Sigmoid colon (tissue), 6 donors: ENCODE measurements at regions not wholly inside any gene's neighbourhood (a gene's known extent, or its start where the extent isn't known, plus 50 kb on each side); places are given as distances from the start of the nearest gene placed in this dataset.
"Not testable (repeated sequence)": the region's sequence is repeated elsewhere in the genome, so short reads cannot be mapped to it uniquely, and the experiment has no call there.

Source experiments
- DNase-seq: peaks from one replicate; pipeline ENCODE4 v3.0.0-alpha.2; 2019
- H3K27ac ChIP-seq, 4 donors: fragments of 200-600 bp; sonication (generic); one replicate each; pipeline ENCODE4 v1.5.1; 2016 to 2019; ENCODE audit warnings: mild to moderate bottlenecking in 1 of 4
- H3K27me3 ChIP-seq, 3 donors: fragments of 200-600 bp; sonication (generic); one replicate each; pipeline ENCODE4 v1.5.1; 2019; ENCODE audit warnings: mild to moderate bottlenecking in 1 of 3
- H3K36me3 ChIP-seq, 4 donors: fragments of 200-600 bp; sonication (generic); one replicate each; pipeline ENCODE4 v1.5.1; 2016 to 2019
- H3K4me1 ChIP-seq, 4 donors: fragments of 200-600 bp; sonication (generic); one replicate each; pipeline ENCODE4 v1.5.1; 2017 to 2019
- H3K4me3 ChIP-seq, 4 donors: fragments of 200-600 bp; sonication (generic); one replicate each; pipeline ENCODE4 v1.5.1; 2017 to 2019; ENCODE audit warnings: mild to moderate bottlenecking in 2 of 4, moderate library complexity in 1 of 4
- H3K9me3 ChIP-seq, 4 donors: fragments of 200-600 bp in 3 of 4; sonication (generic) in 3 of 4; one replicate each; pipeline versions ENCODE4 v1.5.1 to v1.6.1; 2013 to 2019
- CTCF ChIP-seq, 4 experiments: fragments of 450-650 bp in 3 of 4; fragments of 200-600 bp in 1 of 4; IDR thresholded peaks; one replicate each; pipeline ENCODE4 v1.5.1; 2016 to 2019; ENCODE audit warnings: antibody characterized with exemption in 4 of 4, mild to moderate bottlenecking in 3 of 4, moderate library complexity in 2 of 4
- EP300 ChIP-seq, 4 donors: sonication (generic); formaldehyde crosslinking; IDR thresholded peaks; one replicate each; pipeline ENCODE4 v1.6.1; 2017; ENCODE audit warnings: antibody characterized with exemption in 4 of 4
- POLR2A ChIP-seq, 2 donors: fragments of 450-650 bp; IDR thresholded peaks; one replicate each; pipeline ENCODE4 v1.6.1; 2016; ENCODE audit warnings: antibody characterized with exemption in 2 of 2, mild to moderate bottlenecking in 2 of 2, moderate library complexity in 2 of 2
- POLR2AphosphoS5 ChIP-seq, 4 donors: sonication (generic); formaldehyde crosslinking; IDR thresholded peaks; one replicate each; pipeline ENCODE4 v1.6.1; 2017; ENCODE audit warnings: antibody characterized with exemption in 4 of 4
- WGBS, 2 donors: extraction: QIAGEN DNeasy Blood & Tissue Kit; methylation state at CpG; one replicate each; pipeline ENCODE4 v1.1.7; 2013; 5-methylcytosine and 5-hydroxymethylcytosine counted together
- intact Hi-C: fragments of 100-400 bp; cut with DNase I; formaldehyde crosslinking; loops from one replicate; pipeline ENCODE4 v1.15.1; 2023
- donor health status: healthy with polysubstance abuse.
- donor health status: healthy.

DNA sequence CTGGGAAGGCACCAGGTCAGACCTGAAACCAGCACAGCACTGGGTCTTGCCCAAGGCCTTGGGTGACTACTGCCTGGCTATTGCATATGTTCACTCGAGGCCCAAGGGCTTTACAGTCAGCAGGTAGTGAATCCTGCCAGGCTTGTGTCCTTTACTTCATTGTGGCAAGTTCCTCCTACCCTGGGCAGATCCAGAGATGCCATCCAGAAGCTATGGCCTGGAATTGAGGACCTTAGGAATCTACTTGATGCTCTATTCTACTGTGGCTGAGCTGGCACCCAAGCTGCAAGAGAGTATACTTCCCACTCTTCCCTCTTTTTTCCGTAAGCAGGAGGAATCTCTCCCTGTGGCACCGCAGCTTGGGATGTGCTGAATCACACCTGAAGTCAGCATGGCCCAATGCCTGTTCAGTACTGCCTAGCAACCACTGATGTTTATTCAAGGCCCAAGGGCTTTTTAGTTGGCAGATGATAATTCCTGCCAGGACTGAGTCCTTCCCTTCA is 246.7 kb upstream of the CTBP2 start:
- no peaks in the 10 kb centered on the region for H3K4me1 ChIP-seq
- intact Hi-C loops, result no loop called here
- WGBS, 2 donors, result 52 to 73% methylated on average over 3 of the region's 3 CpGs
- no peak for TF ChIP-seq CTCF (IDR thresholded peaks at IDR 0.05)
- no peak for DNase-seq
- H3K27me3 ChIP-seq, result no peaks in the 10 kb centered on the region
- H3K4me3 ChIP-seq, result no peak overlapping the region
- H3K27ac ChIP-seq, result no peak overlapping the region
- peaks cover 0 to 2% (median 0%) of the 10 kb centered on the region in 4 donors for H3K9me3 ChIP-seq
- H3K36me3 ChIP-seq, result no peaks in the 10 kb centered on the region

GRCh38 chr10:125404902-125405301 is 244.5 kb upstream of the CTBP2 start:
- H3K27ac ChIP-seq, DNase-seq, H3K27me3 ChIP-seq, intact Hi-C loops, H3K36me3 ChIP-seq, H3K9me3 ChIP-seq, H3K4me3 ChIP-seq, H3K4me1 ChIP-seq: not testable (repeated sequence)

- H3K27me3 ChIP-seq, result no peaks in the 10 kb centered on the region
- DNase-seq, result no peak
- H3K9me3 ChIP-seq, result peaks cover 0 to 2% (median 0%) of the 10 kb centered on the region in 4 donors
- no peaks in the 10 kb centered on the region for H3K4me1 ChIP-seq
- WGBS, 2 donors, result 88 to 93% methylated on average over 2 of the region's 2 CpGs
- no peak overlapping the region for H3K27ac ChIP-seq
- intact Hi-C loops, result no loop called here
- no peaks in the 10 kb centered on the region for H3K36me3 ChIP-seq
- no peak for TF ChIP-seq POLR2A (IDR thresholded peaks at IDR 0.05)
- no peak for TF ChIP-seq EP300 (IDR thresholded peaks at IDR 0.05)
- H3K4me3 ChIP-seq, result no peak overlapping the region
Observed at GRCh38 chr10:125401462-125401861, 241.1 kb upstream of the CTBP2 start.

GRCh38 chr10:125399289-125399688 is 238.9 kb upstream of the CTBP2 start:
- Histone ChIP-seq H3K36me3 (no peaks in the 10 kb centered on the region), H3K4me1 (peaks cover 0 to 2% (median 0%) of the 10 kb centered on the region in 4 donors), H3K27ac (no peak overlapping the region), H3K4me3 (no peak overlapping the region), H3K9me3 (no peaks in the 10 kb centered on the region), H3K27me3 (no peaks in the 10 kb centered on the region)
- 55 to 58% methylated on average over 3 of the region's 3 CpGs for WGBS, 2 donors
- TF ChIP-seq EP300 (IDR thresholded peaks at IDR 0.05) (no peak), CTCF (IDR thresholded peaks at IDR 0.05) (no peak), POLR2AphosphoS5 (IDR thresholded peaks at IDR 0.05) (no peak), POLR2A (IDR thresholded peaks at IDR 0.05) (no peak)
- no peak for DNase-seq
- intact Hi-C loops, result no loop called here

GRCh38 chr10:125398270-125398669 is 237.9 kb upstream of the CTBP2 start:
- no peaks in the 10 kb centered on the region for H3K27me3 ChIP-seq
- H3K9me3 ChIP-seq, result no peaks in the 10 kb centered on the region
- 65 to 80% methylated on average over 3 of the region's 3 CpGs for WGBS, 2 donors
- H3K36me3 ChIP-seq, result no peaks in the 10 kb centered on the region
- H3K4me1 ChIP-seq, result peaks cover 0 to 2% (median 0%) of the 10 kb centered on the region in 4 donors
- H3K27ac ChIP-seq, result no peak overlapping the region
- no peak overlapping the region for H3K4me3 ChIP-seq
- TF ChIP-seq EP300 (IDR thresholded peaks at IDR 0.05) (no peak), POLR2AphosphoS5 (IDR thresholded peaks at IDR 0.05) (no peak), POLR2A (IDR thresholded peaks at IDR 0.05) (no peak), CTCF (IDR thresholded peaks at IDR 0.05) (no peak)
- no peak for DNase-seq
- intact Hi-C loops, result no loop called here

- H3K4me3 ChIP-seq, result no peak overlapping the region
- H3K9me3 ChIP-seq, result no peaks in the 10 kb centered on the region
- WGBS, 2 donors, result 88% methylated on average over 4 of the region's 4 CpGs
- H3K36me3 ChIP-seq, result no peaks in the 10 kb centered on the region
- DNase-seq, result no peak
- H3K27me3 ChIP-seq, result no peaks in the 10 kb centered on the region
- H3K27ac ChIP-seq, result no peak overlapping the region
- no peak for TF ChIP-seq POLR2A (IDR thresholded peaks at IDR 0.05)
- TF ChIP-seq POLR2AphosphoS5 (IDR thresholded peaks at IDR 0.05), result no peak
- no peak for TF ChIP-seq EP300 (IDR thresholded peaks at IDR 0.05)
- no peak for TF ChIP-seq CTCF (IDR thresholded peaks at IDR 0.05)
- intact Hi-C loops, result no loop called here
- peaks cover 0 to 2% (median 0%) of the 10 kb centered on the region in 4 donors for H3K4me1 ChIP-seq
Observed at GRCh38 chr10:125397608-125398007, 237.2 kb upstream of the CTBP2 start.
